ENCODE measurements at regions not wholly inside any gene's neighbourhood (a gene's known extent, or its start where the extent isn't known, plus 50 kb on each side); places are given as distances from the start of the nearest gene placed in this dataset.

DNA sequence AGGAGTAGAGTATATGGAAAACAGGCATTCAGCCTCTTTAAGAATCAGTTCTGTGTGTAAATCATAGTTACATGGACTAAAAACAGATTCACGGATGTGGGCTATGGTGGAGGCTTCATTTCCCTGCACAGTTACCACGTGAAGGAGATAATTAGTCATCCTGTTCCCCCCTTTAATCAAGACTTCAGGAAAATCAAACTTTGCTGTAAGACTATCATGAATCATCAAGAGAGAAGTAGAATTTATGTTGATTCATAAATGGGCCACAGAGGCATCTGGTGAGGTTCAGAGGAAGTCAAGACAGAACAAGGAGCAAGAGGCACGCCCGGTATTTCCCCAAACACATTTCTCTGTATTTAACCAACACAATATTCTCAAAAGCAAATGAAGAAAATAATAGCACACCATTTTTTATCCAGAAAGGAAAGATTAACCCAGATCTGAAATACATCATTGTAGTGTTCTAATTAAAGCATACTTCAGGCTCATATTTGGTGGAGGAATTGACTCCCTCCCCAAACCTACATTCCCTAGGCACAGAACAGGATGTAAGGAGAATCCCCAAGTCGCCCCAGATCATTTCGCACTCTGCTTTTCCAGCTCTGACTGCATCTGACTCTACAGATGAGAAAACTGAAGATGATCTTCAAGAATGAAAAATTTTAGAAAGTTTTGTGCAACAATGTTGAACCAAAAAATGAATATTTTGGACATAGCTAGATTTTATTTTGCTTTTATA lies 175.8 kb upstream of the GAS1 start:
- peak; percentile 25 for DNase-seq

DNA sequence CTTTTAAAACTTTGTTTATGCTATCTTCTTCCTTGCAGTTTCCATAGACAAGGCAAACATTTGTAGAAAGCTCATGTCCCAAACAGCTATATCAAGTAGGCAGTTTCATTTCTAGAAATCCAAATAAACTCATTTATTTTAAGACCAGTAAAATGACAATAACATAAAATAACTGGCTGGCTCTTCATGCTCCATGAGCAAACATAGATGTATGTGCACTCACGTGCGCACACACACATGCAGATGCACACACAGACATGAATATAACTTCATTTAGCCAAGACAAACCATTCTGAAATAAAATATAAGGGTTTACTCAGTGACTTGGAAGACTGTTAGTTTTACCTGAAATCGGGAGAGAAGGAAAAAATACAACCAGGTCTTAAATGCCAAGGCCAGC lies 176.5 kb upstream of the GAS1 start:
- no peak for DNase-seq

DNA sequence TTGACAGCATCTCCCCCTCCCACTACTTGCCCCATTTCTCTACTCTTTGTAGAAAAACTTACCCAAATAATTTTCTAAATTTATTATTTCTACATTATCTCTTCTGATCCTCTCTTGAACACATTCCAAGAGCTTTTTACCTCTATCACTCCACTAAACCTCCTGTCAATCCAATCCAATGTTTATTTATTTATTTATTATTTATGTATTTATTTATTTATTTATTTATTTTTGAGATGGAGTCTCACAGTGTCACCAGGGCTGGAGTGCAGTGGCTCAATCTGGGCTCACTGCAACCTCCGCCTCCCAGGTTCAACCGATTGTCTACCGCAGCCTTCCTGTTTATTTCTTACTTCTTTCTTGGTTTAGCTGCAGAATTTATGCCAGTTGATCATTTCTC lies 178.5 kb upstream of the GAS1 start:
- DNase-seq = no peak

DNA sequence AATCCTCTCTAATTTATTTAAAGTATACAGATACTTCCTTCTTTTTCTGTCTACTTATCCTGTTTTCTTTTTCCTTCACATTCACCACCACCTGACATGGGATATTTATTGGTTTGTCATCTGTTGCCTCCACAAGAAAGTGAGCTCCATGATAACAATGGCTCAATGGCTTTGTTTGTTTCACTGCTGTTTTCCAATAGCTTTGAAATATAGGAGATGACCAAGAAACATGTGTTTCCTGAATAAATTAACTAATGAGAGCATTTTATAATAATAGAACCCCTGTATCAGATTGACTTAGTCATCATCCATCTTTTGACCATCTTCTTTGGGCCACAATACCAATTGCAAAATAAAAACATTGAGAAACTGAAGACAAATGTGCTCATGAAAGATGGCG lies 180.2 kb upstream of the GAS1 start:
- no peak for DNase-seq

DNA sequence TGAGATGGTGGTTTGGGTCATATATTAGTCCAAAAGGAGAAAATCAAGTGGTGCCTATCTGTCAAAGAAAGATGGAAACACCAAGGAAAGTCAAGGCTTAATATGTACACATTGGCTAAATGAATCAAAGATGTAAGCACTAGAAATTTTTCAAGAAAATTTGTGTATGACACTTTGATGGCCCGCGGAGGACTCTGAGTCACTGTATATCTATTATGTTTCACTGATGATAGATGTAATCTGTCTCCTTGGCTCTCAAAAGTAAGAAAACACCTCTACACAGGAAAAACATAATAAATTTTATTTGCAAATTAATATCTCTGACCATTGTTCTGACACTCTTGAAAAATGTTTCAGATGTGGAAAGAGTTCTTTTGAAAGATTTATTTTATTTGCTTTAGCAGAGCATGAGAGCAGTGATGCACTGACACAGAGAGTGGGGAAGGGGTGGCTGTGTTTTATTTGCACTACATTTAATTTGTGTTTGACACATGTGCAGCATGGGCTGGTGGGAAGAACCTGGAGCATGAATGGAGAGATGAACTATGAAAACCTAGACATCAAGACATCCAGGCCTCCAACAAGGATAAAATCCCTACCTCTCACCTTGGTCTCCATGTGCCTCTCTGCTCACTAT lies 180.8 kb upstream of the GAS1 start:
- no peak for DNase-seq

DNA sequence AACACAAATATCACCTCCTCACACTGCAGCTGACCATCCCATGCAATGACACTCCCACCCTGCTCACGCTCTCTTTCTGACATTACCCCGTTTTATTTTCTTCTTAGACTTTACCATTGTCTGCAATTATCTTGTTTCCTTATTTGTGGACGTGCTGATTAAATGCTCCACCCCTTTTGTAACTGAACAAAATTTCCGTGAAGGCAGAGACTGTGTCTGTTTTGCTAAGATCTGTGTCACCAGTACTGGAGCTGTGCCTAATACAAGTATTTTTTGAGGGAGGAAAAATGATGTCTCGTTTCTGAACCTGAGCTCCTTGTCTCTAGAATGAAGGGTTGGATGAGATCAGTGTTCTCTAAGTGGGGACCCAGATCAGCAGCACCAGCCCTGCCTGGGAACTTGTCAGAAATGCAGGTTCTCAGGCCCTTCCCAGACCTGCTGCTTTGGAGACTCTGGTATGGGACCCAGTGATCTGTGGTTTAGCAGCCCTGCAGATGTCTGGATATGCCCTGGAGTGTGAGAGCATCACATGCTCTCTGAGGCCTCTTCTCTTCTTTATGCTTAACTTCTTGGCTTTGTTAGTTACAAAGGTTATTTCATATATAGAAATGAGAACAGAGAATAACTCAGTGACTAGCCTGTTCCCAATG lies 181.7 kb upstream of the GAS1 start:
- no peak for DNase-seq

DNA sequence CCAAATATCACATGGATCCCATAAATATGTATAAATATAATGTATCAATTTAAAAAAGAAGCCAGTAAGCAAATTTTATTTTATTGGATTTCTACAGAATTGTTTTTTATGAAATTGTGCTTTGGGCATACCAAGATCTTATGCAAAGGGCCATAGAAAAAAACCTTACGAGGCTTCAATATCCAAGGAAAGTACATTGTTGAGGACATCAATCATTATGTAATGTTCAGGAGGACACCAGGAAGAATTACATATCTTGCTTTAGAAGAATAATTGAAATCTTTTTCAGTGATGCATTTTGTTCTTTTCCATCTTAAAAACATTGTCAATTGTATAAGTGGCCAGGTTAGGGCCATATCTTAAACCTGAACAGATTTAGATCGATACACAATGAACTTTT lies 187.8 kb upstream of the GAS1 start:
- DNase-seq = no peak

DNA sequence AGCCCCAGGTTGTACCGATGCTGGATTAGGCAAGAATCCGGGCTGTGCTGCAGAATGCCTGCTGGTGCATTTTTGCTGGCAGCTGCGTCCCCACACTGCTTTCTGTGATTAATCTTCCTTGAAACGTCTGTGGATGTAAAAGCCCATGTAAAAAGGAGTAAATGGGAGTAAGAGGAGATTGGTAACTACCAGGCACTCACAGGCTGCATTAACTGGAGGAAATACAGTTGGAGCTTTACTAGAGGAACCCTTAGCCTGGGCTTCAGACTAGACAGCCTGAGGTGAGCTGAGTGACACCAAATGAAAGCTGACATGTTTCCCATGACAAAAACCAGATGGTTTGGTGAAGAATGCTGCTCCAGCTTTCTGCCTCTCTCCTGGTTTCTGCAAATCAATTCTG lies 190.4 kb upstream of the GAS1 start:
- no peak for DNase-seq

DNA sequence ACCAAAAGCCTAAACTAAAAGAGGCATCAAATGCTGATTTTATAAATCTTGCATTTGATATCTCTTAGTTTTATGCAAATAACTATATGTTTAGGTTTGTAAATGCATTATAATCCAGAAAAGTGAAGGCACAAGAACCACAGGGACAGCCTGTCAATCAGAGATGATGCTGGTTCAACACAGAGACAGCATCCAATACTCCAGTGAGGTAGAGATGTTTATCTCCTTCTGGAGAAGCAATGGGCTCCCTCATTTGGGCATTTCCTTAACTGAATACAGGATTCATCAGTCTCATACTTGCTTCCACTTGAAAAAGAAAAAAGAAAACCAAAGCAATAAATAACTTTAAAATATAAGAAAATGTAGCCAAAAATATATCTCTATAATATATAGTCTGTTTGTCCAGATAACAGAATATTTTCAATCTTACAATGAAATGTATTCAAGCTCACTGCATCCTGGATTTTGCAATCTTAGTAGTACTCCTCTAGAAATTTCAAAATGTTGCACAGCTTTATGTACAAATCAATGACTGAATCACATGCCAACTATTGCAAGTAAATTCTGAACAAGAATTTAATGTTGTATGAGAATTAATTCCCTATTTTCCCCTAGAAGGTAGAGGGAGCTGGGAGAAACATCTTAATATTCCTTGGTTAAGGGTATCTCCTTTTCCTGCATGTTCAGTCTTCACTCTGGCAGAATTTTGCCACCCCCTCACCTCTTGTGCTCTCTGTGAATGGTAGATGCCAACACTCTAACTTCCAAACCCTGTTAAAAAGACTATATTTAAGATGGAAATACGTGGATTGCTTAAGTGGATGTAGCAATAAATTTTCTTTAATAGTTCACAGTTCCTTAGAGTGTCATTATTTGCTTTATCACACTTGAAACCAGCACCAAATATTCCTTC lies 191.1 kb upstream of the GAS1 start:
- DNase-seq = no peak

DNA sequence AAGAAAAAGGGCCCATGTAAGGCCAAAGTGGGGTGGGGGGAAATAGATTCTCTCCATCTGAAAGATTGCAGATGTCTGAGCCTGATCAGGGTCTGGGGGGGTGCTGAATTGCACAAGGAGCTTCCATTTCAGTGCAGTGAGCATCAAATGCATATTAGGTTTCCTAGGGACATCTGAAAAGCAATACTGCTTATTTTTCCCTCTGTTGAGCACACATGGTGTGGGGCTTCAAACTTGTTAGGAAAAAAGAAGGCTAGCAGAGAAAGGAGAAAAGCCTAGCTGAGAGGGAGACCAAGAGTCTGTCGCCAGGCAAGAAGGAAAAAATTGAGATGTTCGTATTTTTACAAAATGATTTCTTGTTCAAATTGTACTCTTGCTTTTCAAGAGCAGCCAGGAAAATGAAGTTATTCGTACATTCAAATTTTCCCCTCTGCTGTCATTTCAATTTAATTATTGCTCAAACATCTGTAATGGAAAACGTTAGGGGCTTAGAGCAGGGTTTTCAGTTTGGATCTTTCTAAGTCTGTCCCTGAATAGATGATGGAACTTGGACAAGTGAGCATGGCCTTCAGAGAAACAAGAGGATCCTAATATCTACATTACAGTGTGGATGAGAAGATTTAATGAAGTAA lies 191.9 kb upstream of the GAS1 start:
- DNase-seq = no peak

DNA sequence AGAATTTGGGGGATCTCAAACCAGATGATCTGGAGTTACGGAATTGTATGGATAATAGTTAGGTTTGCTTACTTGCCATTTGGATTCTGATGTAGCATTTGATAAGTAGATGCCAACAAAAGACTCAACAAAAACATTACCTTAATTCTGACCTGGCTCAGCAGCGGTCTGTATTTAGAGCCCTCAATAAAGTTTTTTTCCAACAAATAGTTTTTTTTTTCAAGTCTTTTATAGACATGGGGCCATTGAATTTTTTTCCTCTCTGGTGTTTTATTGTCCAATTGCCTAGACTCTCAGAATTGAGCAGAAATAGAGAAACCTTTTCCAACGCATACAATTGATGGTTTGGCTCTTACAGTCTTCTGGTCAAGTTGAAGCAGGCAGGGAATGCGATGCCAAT lies 192.8 kb upstream of the GAS1 start:
- DNase-seq = no peak

DNA sequence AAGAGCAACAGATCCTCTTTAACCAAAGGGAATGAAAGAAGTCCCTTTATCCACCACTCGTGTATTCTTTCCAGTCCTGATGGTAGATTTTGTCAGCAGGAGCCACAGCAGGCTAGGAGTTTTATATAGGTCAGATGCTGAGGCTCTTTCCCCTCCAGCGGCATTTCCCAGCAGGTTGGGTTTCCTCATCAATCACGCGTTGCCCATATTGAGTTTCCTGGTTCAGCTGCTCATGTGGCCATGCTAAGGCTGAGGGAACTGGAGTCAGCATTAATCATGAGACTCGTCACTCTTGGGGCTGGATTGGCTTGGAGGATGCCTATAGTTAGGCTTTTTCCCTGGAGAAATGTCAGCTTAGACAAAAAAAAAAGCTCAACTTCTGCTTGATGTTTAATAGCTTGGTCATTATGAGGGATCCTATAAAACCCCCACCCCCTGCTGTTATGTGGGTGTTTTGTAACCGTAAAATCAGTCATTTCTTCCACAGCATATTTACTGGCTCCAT lies 193.4 kb upstream of the GAS1 start:
- DNase-seq = no peak

DNA sequence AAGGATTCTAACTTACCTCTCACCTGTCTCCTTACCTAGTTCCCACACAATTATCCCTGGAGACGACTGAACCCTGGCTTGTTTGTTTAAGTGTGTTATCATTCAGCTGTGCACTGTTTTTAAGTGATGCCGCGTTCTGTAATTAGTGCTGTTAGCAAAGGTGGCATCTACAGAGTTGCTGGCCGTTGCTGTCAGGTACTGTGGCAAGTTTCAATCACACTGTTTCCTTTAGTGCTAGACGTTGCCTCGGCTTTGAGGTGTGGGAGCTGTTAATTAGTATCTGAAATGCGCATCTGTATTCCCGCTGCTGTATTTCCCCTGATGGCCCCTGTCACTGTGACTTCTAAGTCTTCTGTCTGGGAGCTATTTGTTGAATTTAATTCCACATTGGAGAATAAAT lies 193.8 kb upstream of the GAS1 start:
- DNase-seq = no peak

DNA sequence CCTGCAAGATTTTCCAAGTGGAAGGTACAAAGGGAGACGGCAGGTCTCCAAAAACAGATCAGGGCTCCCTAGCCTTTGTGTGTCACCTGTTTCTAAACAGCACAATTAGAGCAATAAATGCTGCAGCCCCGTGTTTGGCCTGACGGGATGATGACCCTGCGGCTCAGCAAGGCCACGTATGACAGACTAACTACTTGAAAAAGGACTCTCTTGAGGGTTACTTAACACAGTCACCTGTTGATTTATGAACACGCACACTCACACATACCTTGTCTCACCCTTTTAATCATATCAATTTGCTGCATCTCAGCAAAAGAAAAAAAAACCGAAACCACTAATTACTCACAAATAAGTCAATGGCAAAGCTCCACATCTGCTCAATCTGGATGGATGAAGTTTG lies 199.6 kb upstream of the GAS1 start:
- no peak for DNase-seq

DNA sequence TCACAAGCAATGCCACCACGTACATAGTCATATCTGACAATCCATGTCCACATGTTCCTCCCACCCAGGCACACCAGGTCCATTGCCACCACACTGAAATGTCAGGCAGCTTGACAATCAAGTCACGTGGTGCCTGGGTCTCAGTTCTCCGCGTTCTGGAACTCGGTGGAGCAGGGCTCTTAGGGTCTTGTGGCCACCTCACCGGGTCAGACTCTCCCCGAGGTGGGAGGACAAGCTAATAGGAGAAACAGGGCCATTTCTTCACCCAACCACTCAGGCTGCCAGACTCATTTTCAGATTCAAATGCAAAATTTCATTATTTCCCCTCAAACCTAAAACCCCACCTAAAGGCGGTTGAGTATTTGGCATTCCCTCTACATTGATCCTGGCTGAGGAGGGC lies 200.5 kb upstream of the GAS1 start:
- no peak for DNase-seq

DNA sequence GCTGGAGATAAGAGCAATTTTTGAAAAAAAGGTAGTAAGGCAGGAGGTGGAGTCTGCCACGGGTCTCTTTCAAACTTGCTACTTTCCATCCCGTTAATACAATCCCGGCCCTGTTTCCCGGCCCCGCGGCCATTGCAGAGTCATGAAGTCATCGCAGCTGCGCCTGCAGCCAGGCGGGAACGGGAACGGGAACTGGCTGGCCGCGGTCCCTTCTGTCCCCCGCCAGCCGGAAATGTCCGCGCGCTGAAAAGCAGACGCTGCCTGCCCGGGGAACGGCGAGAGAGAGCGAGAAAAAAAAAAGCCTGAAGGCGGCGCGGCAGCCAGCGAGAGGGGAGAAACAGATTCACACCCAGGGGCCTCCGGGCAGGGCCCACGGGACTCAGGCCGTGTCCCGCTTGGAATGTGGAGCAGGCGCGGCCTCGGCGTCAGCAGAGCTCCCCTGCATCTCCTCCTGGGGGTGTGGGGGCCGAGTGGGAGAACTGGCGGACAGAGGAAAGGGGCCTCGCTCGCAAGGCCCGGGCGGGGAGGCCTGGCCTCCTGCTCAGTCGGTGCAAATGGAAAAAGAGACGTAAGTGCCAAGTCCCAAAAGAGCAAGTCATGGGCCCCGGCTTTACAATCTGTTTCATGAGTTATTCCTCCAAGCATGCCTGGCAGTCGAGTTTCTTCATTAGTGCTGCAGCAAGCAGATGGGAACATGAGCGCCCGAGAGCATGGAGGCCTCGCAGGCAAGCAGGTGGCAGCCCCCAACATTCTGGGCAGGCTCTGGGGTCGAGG lies 201.2 kb upstream of the GAS1 start:
- DNase-seq = peak; percentile 6

DNA sequence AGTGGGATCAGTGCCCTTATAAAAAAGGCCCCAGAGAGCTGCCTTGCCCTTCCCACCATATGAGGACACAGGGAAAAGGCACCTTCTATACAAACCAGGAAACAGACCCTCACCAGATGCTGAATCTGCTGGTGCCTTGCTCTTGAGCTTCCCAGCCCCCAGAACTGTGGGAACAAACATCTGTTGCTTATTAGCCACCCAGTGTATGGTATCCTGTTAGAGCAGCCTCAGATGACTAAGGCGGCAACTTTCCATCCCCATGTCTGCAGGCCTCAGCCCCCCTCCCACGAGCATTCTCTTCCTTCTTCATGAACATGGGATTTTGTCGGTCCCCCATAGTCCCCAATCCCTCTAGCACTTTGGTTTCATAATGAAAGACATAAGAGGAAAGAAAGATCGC lies 202.5 kb upstream of the GAS1 start:
- DNase-seq = no peak

DNA sequence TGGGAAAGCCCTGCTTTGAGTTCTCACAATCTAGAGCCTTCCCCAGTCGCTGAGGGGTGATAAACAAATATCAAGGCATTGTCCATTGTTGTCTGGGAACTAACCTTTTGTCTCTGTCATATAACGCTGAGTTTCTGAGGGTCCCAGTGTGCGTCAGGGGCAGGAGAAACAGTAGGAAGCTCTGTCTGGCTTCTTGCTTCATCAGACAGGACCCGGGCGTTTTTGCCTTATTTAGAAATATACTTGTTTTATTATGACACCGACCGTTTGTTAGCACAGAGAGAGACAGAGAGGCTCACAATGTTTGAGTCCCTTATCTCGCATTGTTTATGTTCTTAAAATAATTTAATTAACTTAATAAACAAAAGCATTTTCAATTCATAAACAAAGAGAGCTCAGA lies 204.9 kb upstream of the GAS1 start:
- DNase-seq = no peak

DNA sequence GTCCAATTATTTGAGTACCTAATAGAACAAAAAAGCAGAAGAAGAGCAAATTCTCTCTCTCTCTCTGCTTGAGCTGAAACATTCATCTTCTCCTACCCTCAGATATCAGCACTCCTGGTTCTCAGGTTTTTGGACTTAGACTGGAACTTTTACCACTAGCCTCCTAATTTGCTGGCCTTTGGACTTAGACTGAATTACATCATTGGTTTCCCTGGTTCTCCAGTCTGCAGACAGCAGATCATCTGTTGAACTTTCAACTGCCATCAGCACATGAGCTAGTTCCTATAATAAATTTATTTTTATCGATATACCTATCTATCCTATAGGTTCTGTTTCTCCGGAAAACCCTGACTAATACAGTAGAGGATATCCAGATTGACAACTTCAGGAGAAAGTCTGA lies 208.9 kb upstream of the GAS1 start:
- no peak for DNase-seq

DNA sequence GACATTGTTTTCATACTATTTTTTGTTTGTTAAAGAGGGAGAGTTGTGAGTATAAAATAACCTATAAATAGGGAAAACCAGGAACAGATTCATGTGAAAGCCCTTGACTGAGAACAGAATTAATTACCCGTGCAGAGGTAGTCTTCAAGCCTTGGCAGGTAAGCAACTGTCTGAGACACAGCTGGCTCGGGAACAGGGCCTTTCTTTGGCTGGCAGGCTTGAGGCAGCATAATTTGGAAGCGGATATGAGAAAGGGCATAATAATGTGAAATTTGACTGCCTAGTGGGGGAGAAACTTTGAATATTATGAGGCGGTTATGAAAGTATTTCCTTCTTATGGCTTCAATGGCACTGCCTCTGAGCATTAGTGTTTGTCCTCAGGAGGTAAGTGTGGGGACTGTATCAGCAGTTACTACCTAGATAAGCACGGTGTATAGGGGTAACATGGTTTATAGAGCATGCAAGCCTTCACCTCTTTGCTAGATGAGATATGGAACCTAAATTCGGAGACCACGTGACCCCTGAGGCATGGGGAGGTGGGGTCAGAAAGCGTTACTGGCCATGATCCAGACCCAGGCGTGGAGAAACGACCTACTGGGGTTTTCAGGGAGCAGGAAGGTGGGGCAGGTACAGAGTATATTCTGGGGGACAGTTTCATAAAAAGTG lies 210.2 kb upstream of the GAS1 start:
- DNase-seq = no peak

DNA sequence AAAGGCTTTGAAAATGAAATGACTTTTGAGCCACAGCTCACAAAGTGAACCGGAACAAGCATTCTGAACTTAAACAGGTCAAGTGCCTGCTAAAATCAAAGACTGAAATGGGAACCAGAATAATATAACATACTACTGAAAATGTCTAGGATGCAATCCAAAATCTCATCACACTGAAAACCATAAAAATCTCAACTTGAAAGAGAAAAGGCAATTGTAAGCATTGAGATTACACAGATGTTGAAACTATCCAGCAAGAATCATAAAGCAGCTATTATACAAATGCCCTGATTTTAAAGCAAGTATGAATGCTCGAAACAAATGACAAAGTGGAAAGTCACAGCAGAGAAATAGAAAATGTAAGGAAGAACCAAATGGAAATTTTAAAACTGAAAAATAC lies 211.5 kb upstream of the GAS1 start:
- no peak for DNase-seq

Measured in stimulated activated CD4-positive, alpha-beta T cell treated with anti-CD3 and anti-CD28 coated beads, Interleukin-15, amount 100 ng/mL, for 24 hours (primary cell).